IPS DF 19.7 (cell line): ENCODE measurements at regions not wholly inside any gene's neighbourhood (a gene's known extent, or its start where the extent isn't known, plus 50 kb on each side); places are given as distances from the start of the nearest gene placed in this dataset.
A peak's percentile ranks its signal among the peaks of the same experiment; 100 is the strongest.
"Not testable (repeated sequence)": the region's sequence is repeated elsewhere in the genome, so short reads cannot be mapped to it uniquely, and the experiment has no call there.

Experiments
- DNase-seq: peaks from one replicate; pipeline ENCODE4 v3.0.0-alpha.2; 2013; ENCODE audit warnings: low read depth, low spot score

GRCh38 chr2:221999166-221999565 lies 299.6 kb downstream of the PAX3 start:
- no peak for DNase-seq

- no peak for DNase-seq
These were observed 301.1 kb downstream of the PAX3 start for GRCh38 chr2:221997683-221998082.

- DNase-seq = no peak
These were observed 301.7 kb downstream of the PAX3 start for GRCh38 chr2:221997100-221997499.

- no peak for DNase-seq
These were observed 303.9 kb downstream of the PAX3 start for GRCh38 chr2:221994926-221995325.

GRCh38 chr2:221984376-221984775 lies 314.4 kb downstream of the PAX3 start:
- DNase-seq = not testable (repeated sequence)

GRCh38 chr2:221981912-221982470 lies 316.8 kb downstream of the PAX3 start:
- no peak for DNase-seq

GRCh38 chr2:221975151-221975550 lies 323.6 kb downstream of the PAX3 start:
- no peak for DNase-seq

GRCh38 chr2:221973902-221974301 lies 324.9 kb downstream of the PAX3 start:
- no peak for DNase-seq

- DNase-seq = no peak
These were observed 325.3 kb downstream of the PAX3 start for GRCh38 chr2:221973502-221973901.

- no peak for DNase-seq
These were observed 325.9 kb downstream of the PAX3 start for GRCh38 chr2:221972813-221973478.

GRCh38 chr2:221970389-221970788 lies 328.4 kb downstream of the PAX3 start:
- DNase-seq = no peak

GRCh38 chr2:221969830-221970144 lies 329.0 kb downstream of the PAX3 start:
- no peak for DNase-seq

GRCh38 chr2:221969087-221969829 lies 329.5 kb downstream of the PAX3 start:
- no peak for DNase-seq

- no peak for DNase-seq
These were observed 336.6 kb downstream of the PAX3 start for GRCh38 chr2:221962186-221962585.

GRCh38 chr2:221961561-221961960 lies 337.2 kb downstream of the PAX3 start:
- no peak for DNase-seq

GRCh38 chr2:221958224-221958623 lies 340.6 kb downstream of the PAX3 start:
- peak; percentile 23 for DNase-seq

- DNase-seq = no peak
These were observed 350.7 kb downstream of the PAX3 start for GRCh38 chr2:221948076-221948475.

GRCh38 chr2:221944452-221944851 lies 354.3 kb downstream of the PAX3 start:
- not testable (repeated sequence) for DNase-seq

- DNase-seq = no peak
These were observed 355.6 kb downstream of the PAX3 start for GRCh38 chr2:221943076-221943810.

- DNase-seq = no peak
These were observed 359.3 kb upstream of the EPHA4 start for GRCh38 chr2:221931251-221931991.

GRCh38 chr2:221929259-221929658 lies 357.2 kb upstream of the EPHA4 start:
- DNase-seq = no peak

- DNase-seq = no peak
These were observed 354.2 kb upstream of the EPHA4 start for GRCh38 chr2:221926327-221926726.
